ENCODE measurements at regions not wholly inside any gene's neighbourhood (a gene's known extent, or its start where the extent isn't known, plus 50 kb on each side); places are given as distances from the start of the nearest gene placed in this dataset.
"Not testable (repeated sequence)": the region's sequence is repeated elsewhere in the genome, so short reads cannot be mapped to it uniquely, and the experiment has no call there.

GRCh38 chr13:108003626-108004025, 211.7 kb downstream of the LIG4 start:
- no peak for DNase-seq (ENCODE audit: low spot score)

GRCh38 chr13:108000998-108001397, 214.3 kb downstream of the LIG4 start:
- DNase-seq (ENCODE audit: low spot score), result no peak

- DNase-seq (ENCODE audit: low spot score), result no peak
These were observed 215.6 kb downstream of the LIG4 start for GRCh38 chr13:107999751-108000150.

- DNase-seq (ENCODE audit: low spot score), result no peak
These were observed 221.2 kb downstream of the LIG4 start for GRCh38 chr13:107994137-107994536.

GRCh38 chr13:107993239-107993949, 221.9 kb downstream of the LIG4 start:
- no peak for DNase-seq (ENCODE audit: low spot score)

- no peak for DNase-seq (ENCODE audit: low spot score)
These were observed 222.8 kb downstream of the LIG4 start for GRCh38 chr13:107992542-107992941.

- DNase-seq (ENCODE audit: low spot score), result no peak
These were observed 238.2 kb downstream of the LIG4 start for GRCh38 chr13:107977071-107977574.

- no peak for DNase-seq (ENCODE audit: low spot score)
These were observed 238.7 kb downstream of the LIG4 start for GRCh38 chr13:107976628-107977027.

GRCh38 chr13:107974409-107974808, 240.9 kb downstream of the LIG4 start:
- DNase-seq (ENCODE audit: low spot score), result no peak

- DNase-seq (ENCODE audit: low spot score), result no peak
These were observed 245.8 kb downstream of the LIG4 start for GRCh38 chr13:107969546-107969945.

GRCh38 chr13:107968470-107968869, 246.9 kb downstream of the LIG4 start:
- no peak for DNase-seq (ENCODE audit: low spot score)

- DNase-seq (ENCODE audit: low spot score), result no peak
These were observed 250.9 kb downstream of the LIG4 start for GRCh38 chr13:107964395-107964794.

GRCh38 chr13:107961849-107962608, 253.3 kb downstream of the LIG4 start:
- DNase-seq (ENCODE audit: low spot score), result no peak

- no peak for DNase-seq (ENCODE audit: low spot score)
These were observed 255.0 kb downstream of the LIG4 start for GRCh38 chr13:107960301-107960700.

GRCh38 chr13:107956889-107957288, 258.4 kb downstream of the LIG4 start:
- DNase-seq (ENCODE audit: low spot score), result no peak

- DNase-seq (ENCODE audit: low spot score), result no peak
These were observed 273.2 kb downstream of the LIG4 start for GRCh38 chr13:107942030-107942617.

GRCh38 chr13:107941345-107942029, 273.8 kb downstream of the LIG4 start:
- DNase-seq (ENCODE audit: low spot score), result no peak

- no peak for DNase-seq (ENCODE audit: low spot score)
These were observed 277.5 kb downstream of the LIG4 start for GRCh38 chr13:107937848-107938247.

- no peak for DNase-seq (ENCODE audit: low spot score)
These were observed 284.3 kb downstream of the LIG4 start for GRCh38 chr13:107931056-107931455.

- no peak for DNase-seq (ENCODE audit: low spot score)
These were observed 286.6 kb downstream of the LIG4 start for GRCh38 chr13:107928762-107929161.

GRCh38 chr13:107927557-107927956, 287.8 kb downstream of the LIG4 start:
- no peak for DNase-seq (ENCODE audit: low spot score)

GRCh38 chr13:107926515-107926914, 288.8 kb downstream of the LIG4 start:
- not testable (repeated sequence) for DNase-seq (ENCODE audit: low spot score)
